GM19035 (cell line): ENCODE measurements at regions not wholly inside any gene's neighbourhood (a gene's known extent, or its start where the extent isn't known, plus 50 kb on each side); places are given as distances from the start of the nearest gene placed in this dataset.

Source experiments
- ATAC-seq: cut with Tn5 transposase; IDR thresholded peaks from one replicate; pipeline ENCODE4 v1.9.1; 2021; ENCODE audit not compliant: unreplicated experiment

DNA sequence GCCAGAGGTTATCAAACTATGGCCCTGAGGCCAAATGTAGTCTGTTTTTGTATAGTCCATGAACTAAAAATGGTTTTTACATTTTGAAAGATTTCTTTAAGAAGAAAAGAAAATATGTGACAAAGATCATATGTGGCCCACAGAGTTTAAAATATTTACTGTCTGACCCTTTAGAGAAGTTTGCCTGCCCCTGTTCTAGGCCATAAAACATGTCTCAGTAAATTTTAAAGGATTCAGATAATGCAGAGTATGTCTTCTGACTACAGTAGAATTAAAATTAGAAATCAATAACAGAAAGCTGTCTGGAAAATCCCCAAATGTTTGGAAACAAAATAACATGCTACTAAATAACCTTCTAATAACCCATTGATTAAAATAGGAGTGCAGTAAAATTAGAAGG lies 86.3 kb downstream of the KCNRG start:
- ATAC-seq, result no peak

DNA sequence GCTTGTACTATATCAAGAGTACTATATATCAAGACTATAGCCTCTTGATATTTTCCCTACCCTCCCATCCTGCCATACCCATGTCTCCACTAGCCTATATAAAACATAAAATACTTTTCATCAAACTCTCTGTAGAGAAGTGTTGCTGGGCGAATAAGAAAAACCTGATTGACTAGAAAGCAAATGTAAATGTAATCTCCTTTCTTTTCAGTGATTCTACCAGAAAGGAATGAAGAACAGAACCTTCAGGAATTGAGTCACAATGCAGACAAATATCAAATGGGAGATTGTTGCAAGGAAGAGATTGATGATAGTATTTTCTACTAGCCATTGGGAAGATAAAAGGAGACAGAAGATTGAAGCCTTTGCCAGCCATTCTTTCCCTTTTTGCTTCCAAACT lies 89.2 kb downstream of the KCNRG start:
- ATAC-seq, result no peak

- no peak for ATAC-seq
Measured at GRCh38 chr13:50106559-50106958, 91.3 kb downstream of the KCNRG start.

GRCh38 chr13:50107205-50107604 lies 92.0 kb downstream of the KCNRG start:
- no peak for ATAC-seq

DNA sequence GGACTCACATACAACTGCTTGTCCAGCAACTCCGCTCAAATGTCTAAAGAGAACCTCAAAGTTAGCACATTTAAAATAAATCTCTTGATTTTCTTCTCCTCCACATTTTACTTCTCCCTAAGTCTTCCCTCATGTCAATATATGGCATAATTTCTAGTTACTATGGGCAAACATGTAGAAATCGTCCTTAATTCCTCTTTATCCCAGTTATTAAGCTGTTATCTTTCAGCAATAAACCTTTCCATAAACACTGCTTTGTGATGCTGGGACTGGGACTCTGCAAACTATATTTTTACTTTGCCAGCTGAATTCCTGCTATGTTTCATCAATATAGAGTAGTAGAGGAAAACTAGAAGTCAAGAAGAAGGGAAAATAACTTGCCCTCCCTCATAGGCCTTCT lies 99.7 kb downstream of the KCNRG start:
- ATAC-seq, result no peak

GRCh38 chr13:50115695-50116094 lies 100.5 kb downstream of the KCNRG start:
- ATAC-seq, result no peak

GRCh38 chr13:50116430-50116973 lies 101.3 kb downstream of the KCNRG start:
- ATAC-seq, result no peak

GRCh38 chr13:50119591-50119990 lies 104.3 kb downstream of the KCNRG start:
- ATAC-seq, result no peak

DNA sequence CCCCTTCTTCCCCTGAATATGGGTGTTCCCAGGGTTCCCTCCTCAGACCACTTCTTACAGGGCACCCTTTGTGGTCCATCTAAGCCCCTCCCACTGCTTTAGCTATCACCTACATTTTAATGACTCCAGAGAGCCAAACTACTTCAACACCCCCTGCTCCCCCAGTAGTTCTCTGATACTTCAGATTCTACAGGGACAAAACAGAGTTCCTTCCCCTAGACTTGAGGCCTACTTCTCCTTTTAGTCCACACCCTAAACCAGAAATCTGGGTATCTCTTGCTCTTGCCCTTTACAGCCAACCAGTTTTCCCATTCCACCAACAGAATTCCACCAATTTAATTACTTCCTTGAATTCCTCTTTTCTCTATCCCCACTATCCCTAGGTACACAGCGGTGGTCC lies 107.2 kb downstream of the KCNRG start:
- no peak for ATAC-seq

GRCh38 chr13:50123002-50123401 lies 107.8 kb downstream of the KCNRG start:
- no peak for ATAC-seq

DNA sequence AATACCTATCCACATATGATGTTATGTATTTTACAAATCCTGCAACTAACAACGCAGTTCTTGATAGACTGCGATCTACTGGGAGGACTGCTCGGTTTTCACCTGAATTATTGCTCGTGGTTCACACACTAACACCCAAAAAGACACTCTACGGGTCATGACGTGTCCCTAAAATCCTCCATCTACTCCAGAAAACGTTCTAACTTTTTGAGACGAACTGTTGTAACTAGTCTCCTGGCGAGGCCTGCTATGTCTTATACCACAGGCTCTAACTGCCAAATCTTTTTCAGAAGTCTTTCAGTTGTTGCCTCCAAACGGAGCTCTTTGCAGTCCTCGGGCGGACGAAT lies 108.2 kb downstream of the KCNRG start:
- no peak for ATAC-seq

GRCh38 chr13:50123862-50124535 lies 108.8 kb downstream of the KCNRG start:
- peak; percentile 64 for ATAC-seq

DNA sequence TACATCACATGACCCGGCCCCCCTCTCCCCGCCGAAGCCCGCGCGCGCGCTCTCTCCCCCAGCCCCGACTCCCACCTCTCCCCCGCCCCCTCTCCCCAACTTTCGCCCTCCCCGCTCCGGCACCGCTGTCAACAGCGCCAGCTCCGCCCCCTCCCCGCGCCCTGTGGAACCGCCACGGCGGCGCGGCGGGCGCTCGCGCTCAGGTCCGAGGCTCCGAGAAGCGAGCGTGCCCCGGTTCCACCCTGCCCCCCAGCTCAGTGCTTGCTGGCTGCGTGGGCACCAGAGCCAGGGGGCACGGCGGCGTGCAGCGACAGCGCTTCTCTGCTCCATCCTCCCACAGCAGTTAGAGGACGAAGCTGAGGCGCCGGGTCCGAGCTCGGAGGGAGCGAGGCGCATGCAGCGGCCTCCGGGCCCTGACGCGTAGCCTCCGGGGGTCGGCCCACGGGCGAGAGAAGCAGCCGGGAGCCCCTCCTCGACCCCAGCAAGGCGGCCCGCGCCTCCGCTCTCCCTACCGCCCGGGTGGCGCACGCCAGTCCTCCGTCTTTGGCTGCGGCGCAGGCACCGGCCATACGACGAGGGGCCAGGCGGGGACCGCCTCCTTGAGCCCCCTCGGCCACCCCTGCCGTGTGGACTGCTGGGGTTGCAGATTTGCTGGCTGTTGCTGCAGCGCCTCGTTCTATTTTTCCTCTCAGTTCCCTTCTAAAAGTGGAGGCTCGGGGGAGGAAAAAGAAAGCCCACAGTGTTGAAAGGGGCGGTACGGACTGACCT lies 109.5 kb downstream of the KCNRG start:
- peak; percentile 33 for ATAC-seq

GRCh38 chr13:50125304-50125553 lies 110.0 kb downstream of the KCNRG start:
- peak; percentile 4 for ATAC-seq

GRCh38 chr13:50125554-50126262 lies 110.5 kb downstream of the KCNRG start:
- peak; percentile 17 for ATAC-seq

- no peak for ATAC-seq
Measured at GRCh38 chr13:50126263-50126992, 111.2 kb downstream of the KCNRG start.

- ATAC-seq, result no peak
Measured at GRCh38 chr13:50126993-50127725, 111.9 kb downstream of the KCNRG start.

GRCh38 chr13:50127726-50128291 lies 112.6 kb downstream of the KCNRG start:
- ATAC-seq, result no peak

GRCh38 chr13:50128428-50128931 lies 113.2 kb downstream of the KCNRG start:
- no peak for ATAC-seq

GRCh38 chr13:50129081-50129705 lies 113.9 kb downstream of the KCNRG start:
- ATAC-seq, result no peak
